DND-41 (cell line): ENCODE measurements at regions not wholly inside any gene's neighbourhood (a gene's known extent, or its start where the extent isn't known, plus 50 kb on each side); places are given as distances from the start of the nearest gene placed in this dataset.

ENCODE experiments used
- ATAC-seq: fragments of 200-7000 bp; cut with Tn5 transposase; 3 replicates; pipeline ENCODE4 v1.9.1; 2021; ENCODE audit warnings: low read depth; ENCODE audit not compliant: insufficient read depth
- DNase-seq: peaks from one replicate; pipeline ENCODE4 v3.0.0-alpha.2; 2020
- H2AFZ ChIP-seq: 2 replicates; pipeline ENCODE4 v1.6.0; 2012; ENCODE audit warnings: low read depth, low read length
- H3K27ac ChIP-seq: 2 replicates; pipeline ENCODE4 v1.5.1; 2012; ENCODE audit warnings: low read length, inconsistent platforms
- H3K27me3 ChIP-seq: fragments of 200-600 bp; sonication (generic); 2 replicates; pipeline ENCODE4 v1.6.0; 2012; ENCODE audit warnings: low read length, mild to moderate bottlenecking, inconsistent platforms; ENCODE audit not compliant: insufficient read depth, poor library complexity
- H3K36me3 ChIP-seq: 2 replicates; pipeline ENCODE4 v1.5.1; 2012; ENCODE audit warnings: low read length, inconsistent platforms; ENCODE audit not compliant: insufficient read depth
- H3K4me1 ChIP-seq: 2 replicates; pipeline ENCODE4 v1.5.1; 2012; ENCODE audit warnings: mild to moderate bottlenecking, low read length; ENCODE audit not compliant: insufficient read depth
- H3K4me2 ChIP-seq: 2 replicates; pipeline ENCODE4 v1.6.0; 2012; ENCODE audit warnings: mild to moderate bottlenecking, moderate library complexity, low read length, inconsistent platforms; ENCODE audit not compliant: insufficient read depth
- H3K4me3 ChIP-seq, 2 experiments: fragments of 200-600 bp in 1 of 2; shearing (Covaris generic) in 1 of 2; 2 replicates each; pipeline ENCODE4 v1.5.1; 2012 to 2016; ENCODE audit warnings: inconsistent platforms in 2 of 2, low read length in 2 of 2, mild to moderate bottlenecking in 2 of 2, low read depth in 1 of 2, moderate library complexity in 1 of 2
- H3K79me2 ChIP-seq: 2 replicates; pipeline ENCODE4 v1.6.0; 2012; ENCODE audit warnings: low read length, inconsistent platforms; ENCODE audit not compliant: insufficient read depth
- H3K9ac ChIP-seq: 2 replicates; pipeline ENCODE4 v1.6.0; 2012; ENCODE audit warnings: low read depth, mild to moderate bottlenecking, inconsistent platforms, low read length, moderate library complexity
- H3K9me3 ChIP-seq: 2 replicates; pipeline ENCODE4 v1.5.1; 2012; ENCODE audit warnings: low read length, moderate library complexity, mild to moderate bottlenecking, inconsistent platforms; ENCODE audit not compliant: insufficient read depth, severe bottlenecking
- H4K20me1 ChIP-seq: 2 replicates; pipeline ENCODE4 v1.6.0; 2012; ENCODE audit warnings: low read length; ENCODE audit not compliant: insufficient read depth
- CTCF ChIP-seq: IDR thresholded peaks from 2 replicates; pipeline ENCODE4 v1.5.1; 2012; ENCODE audit warnings: borderline replicate concordance, low read length, moderate library complexity, mild to moderate bottlenecking; ENCODE audit not compliant: poor library complexity, severe bottlenecking; ENCODE audit errors: extremely low read depth
- EZH2 ChIP-seq: IDR thresholded peaks from 3 replicates; pipeline ENCODE4 v1.6.1; 2012; ENCODE audit warnings: borderline replicate concordance, low read depth, mild to moderate bottlenecking, moderate library complexity, low read length, inconsistent platforms; ENCODE audit not compliant: severe bottlenecking

- no peaks in the 10 kb centered on the region for H3K36me3 ChIP-seq
- DNase-seq, result no peak
- no peak overlapping the region for H3K4me3 ChIP-seq
- TF ChIP-seq CTCF (no peak), EZH2 (no peak)
- no peak overlapping the region for H3K9ac ChIP-seq
- H3K27ac ChIP-seq, result no peak overlapping the region
- H3K4me1 ChIP-seq, result no peaks in the 10 kb centered on the region
- no peaks in the 10 kb centered on the region for H4K20me1 ChIP-seq
- no peaks in the 10 kb centered on the region for H3K79me2 ChIP-seq
- H2AFZ ChIP-seq, result no peak overlapping the region
- no peaks in the 10 kb centered on the region for H3K27me3 ChIP-seq
- ATAC-seq, result no peak
- H3K4me2 ChIP-seq, result no peak overlapping the region
- H3K9me3 ChIP-seq, result no peaks in the 10 kb centered on the region
Observed at GRCh38 chr12:73964641-73965040, 573.0 kb upstream of the ATXN7L3B start.

DNA sequence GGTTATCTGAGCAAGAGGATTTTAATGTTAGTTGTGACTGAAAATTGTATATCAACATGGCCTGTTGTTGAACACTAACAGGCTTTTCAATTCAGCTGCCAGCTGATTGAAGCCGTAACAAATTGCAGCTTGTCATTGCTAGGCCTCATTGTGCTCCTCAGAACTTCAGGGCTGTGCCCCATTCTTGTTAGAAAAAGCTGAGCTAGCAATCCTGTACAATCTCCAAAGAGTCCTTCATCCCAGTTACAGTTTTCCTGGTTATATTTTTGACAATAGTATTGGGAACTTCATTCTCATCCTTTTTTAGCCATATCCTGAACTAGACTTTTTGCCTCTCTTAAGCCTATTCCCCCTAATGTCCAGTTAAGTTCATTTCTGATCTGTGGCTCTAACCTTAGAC lies 564.1 kb upstream of the ATXN7L3B start:
- H3K4me1 ChIP-seq, result no peaks in the 10 kb centered on the region
- H3K9ac ChIP-seq, result no peak overlapping the region
- no peaks in the 10 kb centered on the region for H3K79me2 ChIP-seq
- no peak overlapping the region for H3K27ac ChIP-seq
- H3K27me3 ChIP-seq, result no peaks in the 10 kb centered on the region
- no peak overlapping the region for H3K4me3 ChIP-seq
- DNase-seq (no peak), ATAC-seq (no peak)
- H3K36me3 ChIP-seq, result no peaks in the 10 kb centered on the region
- H3K4me2 ChIP-seq, result no peak overlapping the region
- H2AFZ ChIP-seq, result no peak overlapping the region
- TF ChIP-seq EZH2 (no peak), CTCF (no peak)
- no peaks in the 10 kb centered on the region for H3K9me3 ChIP-seq
- H4K20me1 ChIP-seq, result no peaks in the 10 kb centered on the region

DNA sequence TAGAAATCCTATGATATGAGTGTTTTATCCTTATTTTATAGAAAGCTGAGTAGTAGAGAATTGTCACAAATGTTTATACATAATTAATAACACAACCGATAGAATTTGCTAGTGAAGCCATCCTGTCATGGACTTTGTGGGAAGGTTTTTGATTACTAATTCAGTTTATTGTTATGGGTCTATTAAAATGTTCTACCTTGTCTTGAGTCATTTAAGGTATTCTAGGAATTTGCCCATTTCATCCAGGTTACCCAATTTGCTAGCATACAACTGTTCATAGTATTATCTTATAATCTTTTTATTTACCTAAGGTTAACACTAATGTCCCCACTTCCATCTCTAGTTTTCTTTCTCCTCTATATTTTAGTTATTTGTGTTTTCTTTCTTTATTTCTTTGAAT lies 553.1 kb upstream of the ATXN7L3B start:
- Histone ChIP-seq H4K20me1 (no peaks in the 10 kb centered on the region), H3K27ac (no peak overlapping the region), H2AFZ (no peak overlapping the region), H3K9me3 (no peaks in the 10 kb centered on the region), H3K79me2 (no peaks in the 10 kb centered on the region), H3K4me1 (no peaks in the 10 kb centered on the region), H3K9ac (no peak overlapping the region), H3K4me2 (no peak overlapping the region), H3K36me3 (no peaks in the 10 kb centered on the region), H3K4me3 (no peak overlapping the region), H3K27me3 (no peaks in the 10 kb centered on the region)
- no peak for TF ChIP-seq CTCF
- no peak for TF ChIP-seq EZH2
- ATAC-seq (no peak), DNase-seq (no peak)

DNA sequence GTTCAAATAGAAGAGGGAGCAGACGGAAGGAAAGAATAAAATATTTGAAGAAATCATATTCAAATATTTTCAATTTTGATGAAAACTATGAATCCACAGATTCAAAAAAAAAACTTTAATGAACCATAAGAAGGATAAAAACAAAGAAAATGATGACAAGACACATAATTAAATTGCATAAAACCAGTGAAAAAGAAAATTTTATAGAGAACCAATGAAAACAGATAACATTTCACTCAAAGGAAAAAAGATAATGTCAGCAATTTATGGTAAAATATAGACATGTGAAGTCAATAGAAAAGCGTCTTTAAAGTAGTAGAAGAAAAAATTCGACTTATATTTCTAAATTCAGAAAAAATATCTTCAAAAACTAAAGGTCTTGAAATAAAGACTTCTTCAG lies 546.5 kb upstream of the ATXN7L3B start:
- H3K4me3 ChIP-seq, result no peak overlapping the region
- DNase-seq, result no peak
- TF ChIP-seq EZH2, result no peak
- no peak for TF ChIP-seq CTCF
- no peak overlapping the region for H3K4me2 ChIP-seq
- H3K27me3 ChIP-seq, result no peaks in the 10 kb centered on the region
- H2AFZ ChIP-seq, result no peak overlapping the region
- no peak for ATAC-seq
- no peaks in the 10 kb centered on the region for H4K20me1 ChIP-seq
- H3K9me3 ChIP-seq, result no peaks in the 10 kb centered on the region
- H3K36me3 ChIP-seq, result no peaks in the 10 kb centered on the region
- no peak overlapping the region for H3K9ac ChIP-seq
- H3K79me2 ChIP-seq, result no peaks in the 10 kb centered on the region
- H3K27ac ChIP-seq, result no peak overlapping the region
- H3K4me1 ChIP-seq, result no peaks in the 10 kb centered on the region
